ENCODE measurements at regions not wholly inside any gene's neighbourhood (a gene's known extent, or its start where the extent isn't known, plus 50 kb on each side); places are given as distances from the start of the nearest gene placed in this dataset.
"Not testable (repeated sequence)": the region's sequence is repeated elsewhere in the genome, so short reads cannot be mapped to it uniquely, and the experiment has no call there.

GRCh38 chr9:138179003-138179402, 301.4 kb downstream of the CACNA1B start:
- not testable (repeated sequence) for TF ChIP-seq EZH2phosphoT487 (IDR thresholded peaks at IDR 0.05; ENCODE audit: borderline replicate concordance, low read length); CTCF (IDR thresholded peaks at IDR 0.05; ENCODE audit: low read depth, low read length, poor library complexity, severe bottlenecking)
